Osteocyte (in vitro differentiated cells): ENCODE measurements at regions not wholly inside any gene's neighbourhood (a gene's known extent, or its start where the extent isn't known, plus 50 kb on each side); places are given as distances from the start of the nearest gene placed in this dataset.
A peak's percentile ranks its signal among the peaks of the same experiment; 100 is the strongest.

Source experiments
- DNase-seq: peaks from one replicate; pipeline ENCODE4 v3.0.0; 2021; ENCODE audit warnings: mixed read lengths; ENCODE audit not compliant: unreplicated experiment; ENCODE audit errors: extremely low spot score
- H3K27ac Mint-ChIP-seq: one replicate; pipeline ENCODE4 v1.8.0; 2021; ENCODE audit warnings: mild to moderate bottlenecking, mixed read lengths; ENCODE audit not compliant: unreplicated experiment
- H3K27me3 Mint-ChIP-seq: one replicate; pipeline ENCODE4 v1.8.0; 2021; ENCODE audit warnings: mixed read lengths; ENCODE audit not compliant: unreplicated experiment
- H3K36me3 Mint-ChIP-seq: one replicate; pipeline ENCODE4 v1.8.0; 2021; ENCODE audit warnings: mixed read lengths; ENCODE audit not compliant: unreplicated experiment
- H3K4me1 Mint-ChIP-seq: one replicate; pipeline ENCODE4 v1.8.0; 2021; ENCODE audit warnings: mixed read lengths; ENCODE audit not compliant: unreplicated experiment
- H3K4me3 Mint-ChIP-seq: one replicate; pipeline ENCODE4 v1.8.0; 2021; ENCODE audit warnings: mild to moderate bottlenecking, moderate library complexity, mixed read lengths; ENCODE audit not compliant: unreplicated experiment
- H3K9me3 Mint-ChIP-seq: one replicate; pipeline ENCODE4 v1.8.0; 2021; ENCODE audit warnings: mixed read lengths; ENCODE audit not compliant: unreplicated experiment
- CTCF ChIP-seq: fragments of 200-600 bp; sonication (generic); IDR thresholded peaks from 2 replicates; pipeline ENCODE4 v1.5.0; 2021; ENCODE audit warnings: antibody characterized with exemption, mild to moderate bottlenecking, moderate library complexity

GRCh38 chr3:157606011-157606851 lies 103.0 kb upstream of the VEPH1 start:
- peak; percentile 84 for TF ChIP-seq CTCF
- no peaks in the 10 kb centered on the region for H3K36me3 Mint-ChIP-seq
- H3K27me3 Mint-ChIP-seq, result peaks cover 24% of the 10 kb centered on the region
- no peak overlapping the region for H3K4me3 Mint-ChIP-seq
- no peaks in the 10 kb centered on the region for H3K9me3 Mint-ChIP-seq
- peaks cover 2% of the 10 kb centered on the region for H3K4me1 Mint-ChIP-seq
- no peak overlapping the region for H3K27ac Mint-ChIP-seq
- DNase-seq, result peak; percentile 88

- Mint-ChIP-seq H3K27ac (no peak overlapping the region), H3K9me3 (no peaks in the 10 kb centered on the region), H3K36me3 (no peaks in the 10 kb centered on the region), H3K27me3 (peaks cover 29% of the 10 kb centered on the region), H3K4me3 (no peak overlapping the region), H3K4me1 (peaks cover 2% of the 10 kb centered on the region)
- no peak for DNase-seq
- TF ChIP-seq CTCF, result no peak
These were observed 102.1 kb upstream of the VEPH1 start for GRCh38 chr3:157605356-157605755.

- Mint-ChIP-seq H3K27ac (no peak overlapping the region), H3K4me1 (peaks cover 2% of the 10 kb centered on the region), H3K27me3 (peaks cover 43% of the 10 kb centered on the region), H3K4me3 (no peak overlapping the region), H3K36me3 (no peaks in the 10 kb centered on the region), H3K9me3 (no peaks in the 10 kb centered on the region)
- no peak for TF ChIP-seq CTCF
- no peak for DNase-seq
These were observed 99.2 kb upstream of the VEPH1 start for GRCh38 chr3:157602424-157602823.

- H3K4me1 Mint-ChIP-seq, result no peaks in the 10 kb centered on the region
- H3K9me3 Mint-ChIP-seq, result no peaks in the 10 kb centered on the region
- H3K36me3 Mint-ChIP-seq, result no peaks in the 10 kb centered on the region
- DNase-seq, result no peak
- no peak overlapping the region for H3K27ac Mint-ChIP-seq
- no peak overlapping the region for H3K4me3 Mint-ChIP-seq
- no peak for TF ChIP-seq CTCF
- peaks cover 68% of the 10 kb centered on the region for H3K27me3 Mint-ChIP-seq
These were observed 92.0 kb upstream of the VEPH1 start for GRCh38 chr3:157595259-157595658.

GRCh38 chr3:157594413-157594812 lies 91.2 kb upstream of the VEPH1 start:
- Mint-ChIP-seq H3K9me3 (no peaks in the 10 kb centered on the region), H3K27me3 (peaks cover 68% of the 10 kb centered on the region), H3K27ac (no peak overlapping the region), H3K36me3 (no peaks in the 10 kb centered on the region), H3K4me3 (no peak overlapping the region), H3K4me1 (peaks cover 2% of the 10 kb centered on the region)
- no peak for TF ChIP-seq CTCF
- no peak for DNase-seq
